ENCODE measurements at regions not wholly inside any gene's neighbourhood (a gene's known extent, or its start where the extent isn't known, plus 50 kb on each side); places are given as distances from the start of the nearest gene placed in this dataset.

DNA sequence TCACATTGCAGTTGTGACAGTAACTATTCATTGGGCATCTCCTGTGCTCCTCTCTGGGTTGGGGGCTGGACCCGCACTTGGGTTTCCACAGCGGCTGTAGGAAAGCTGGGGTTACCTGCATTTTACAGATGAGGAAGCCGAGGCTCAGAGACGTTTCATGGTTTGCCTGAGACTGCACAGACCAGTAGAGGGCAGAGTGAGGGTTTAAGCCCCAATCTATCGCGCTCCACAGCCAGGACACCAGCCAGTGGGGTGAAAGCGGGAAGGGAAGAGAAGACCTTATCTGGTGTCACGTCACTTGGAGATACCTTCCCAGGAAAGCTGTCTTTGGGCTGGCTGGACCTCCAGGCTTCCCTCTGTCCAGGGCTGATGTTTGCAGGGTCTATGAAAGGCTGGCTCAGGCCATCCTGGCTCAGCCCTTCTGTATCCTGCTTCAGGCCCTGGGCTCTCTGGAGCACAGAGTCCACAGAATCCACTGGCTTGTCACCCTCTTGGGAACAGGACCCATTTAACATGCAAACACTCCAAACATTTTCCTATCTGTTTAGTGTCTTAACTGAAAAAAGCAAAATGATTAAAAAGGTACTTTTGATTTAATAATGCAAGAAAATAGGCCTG lies 167.7 kb downstream of the EMX2 start:
- in situ Hi-C loops (cut with HindIII; ENCODE audit: low sequenced_read_pairs), result no loop called here

- in situ Hi-C loops (cut with HindIII; ENCODE audit: low sequenced_read_pairs), result no loop called here
Measured at GRCh38 chr10:117716889-117717288, 174.3 kb downstream of the EMX2 start.

GRCh38 chr10:117718986-117719920 lies 176.7 kb downstream of the EMX2 start:
- in situ Hi-C loops (cut with HindIII; ENCODE audit: low sequenced_read_pairs), result no loop called here

GRCh38 chr10:117720931-117721835 lies 178.6 kb downstream of the EMX2 start:
- in situ Hi-C loops (cut with HindIII; ENCODE audit: low sequenced_read_pairs), result no loop called here

GRCh38 chr10:117721873-117722272 lies 179.3 kb downstream of the EMX2 start:
- in situ Hi-C loops (cut with HindIII; ENCODE audit: low sequenced_read_pairs), result no loop called here

GRCh38 chr10:117723343-117723742 lies 180.8 kb downstream of the EMX2 start:
- in situ Hi-C loops (cut with HindIII; ENCODE audit: low sequenced_read_pairs), result no loop called here

- in situ Hi-C loops (cut with HindIII; ENCODE audit: low sequenced_read_pairs), result no loop called here
Measured at GRCh38 chr10:117725993-117726392, 183.4 kb downstream of the EMX2 start.

GRCh38 chr10:117726596-117727295 lies 184.2 kb downstream of the EMX2 start:
- in situ Hi-C loops (cut with HindIII; ENCODE audit: low sequenced_read_pairs), result no loop called here

- in situ Hi-C loops (cut with HindIII; ENCODE audit: low sequenced_read_pairs), result no loop called here
Measured at GRCh38 chr10:117727421-117727820, 184.9 kb downstream of the EMX2 start.

GRCh38 chr10:117728087-117728486 lies 185.5 kb downstream of the EMX2 start:
- in situ Hi-C loops (cut with HindIII; ENCODE audit: low sequenced_read_pairs), result no loop called here

DNA sequence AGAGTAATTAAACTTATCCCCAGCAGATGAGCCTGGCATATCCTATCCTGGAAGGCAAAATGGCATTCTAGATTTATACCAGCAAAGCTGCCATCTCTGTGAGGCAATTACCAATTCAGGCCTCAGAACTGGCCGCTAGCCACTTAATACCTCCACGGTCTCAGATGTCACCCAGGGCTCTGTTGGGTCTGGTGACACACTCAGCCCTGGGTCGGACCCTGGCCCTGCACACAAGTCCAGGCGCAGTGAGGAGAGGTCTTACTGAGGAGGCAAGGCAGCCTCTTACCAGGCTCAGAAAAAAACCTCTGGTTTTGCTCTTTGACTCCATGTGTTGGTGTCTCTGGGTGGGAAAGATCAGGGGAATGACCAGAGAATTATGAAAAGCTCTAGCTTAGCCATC lies 186.6 kb downstream of the EMX2 start:
- in situ Hi-C loops (cut with HindIII; ENCODE audit: low sequenced_read_pairs), result no loop called here

GRCh38 chr10:117731121-117731791 lies 188.7 kb downstream of the EMX2 start:
- in situ Hi-C loops (cut with HindIII; ENCODE audit: low sequenced_read_pairs), result no loop called here

GRCh38 chr10:117734731-117735405 lies 192.3 kb downstream of the EMX2 start:
- in situ Hi-C loops (cut with HindIII; ENCODE audit: low sequenced_read_pairs), result no loop called here

- in situ Hi-C loops (cut with HindIII; ENCODE audit: low sequenced_read_pairs), result no loop called here
Measured at GRCh38 chr10:117736655-117737054, 194.1 kb downstream of the EMX2 start.

DNA sequence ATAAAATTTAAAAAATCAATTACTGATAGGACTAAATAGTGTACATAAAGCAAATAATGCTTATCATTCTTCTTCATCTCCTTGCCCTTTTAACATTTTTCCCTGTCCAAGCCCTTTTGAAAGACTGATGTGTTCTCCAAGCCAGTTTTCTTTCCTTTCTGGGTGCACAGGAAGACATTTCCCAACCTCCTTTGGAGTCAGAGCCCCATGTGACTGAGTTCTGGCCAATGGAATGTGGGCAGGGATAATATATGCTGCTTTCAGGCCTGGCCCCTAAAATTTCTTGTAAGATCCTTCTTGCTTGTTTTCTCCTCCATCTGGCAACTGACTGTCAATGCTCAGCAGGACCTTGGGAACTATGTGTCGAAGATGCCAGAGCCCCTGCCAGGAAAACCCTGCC lies 197.5 kb downstream of the EMX2 start:
- in situ Hi-C loops (cut with HindIII; ENCODE audit: low sequenced_read_pairs), result no loop called here

GRCh38 chr10:117740691-117741222 lies 198.2 kb downstream of the EMX2 start:
- in situ Hi-C loops (cut with HindIII; ENCODE audit: low sequenced_read_pairs), result no loop called here

DNA sequence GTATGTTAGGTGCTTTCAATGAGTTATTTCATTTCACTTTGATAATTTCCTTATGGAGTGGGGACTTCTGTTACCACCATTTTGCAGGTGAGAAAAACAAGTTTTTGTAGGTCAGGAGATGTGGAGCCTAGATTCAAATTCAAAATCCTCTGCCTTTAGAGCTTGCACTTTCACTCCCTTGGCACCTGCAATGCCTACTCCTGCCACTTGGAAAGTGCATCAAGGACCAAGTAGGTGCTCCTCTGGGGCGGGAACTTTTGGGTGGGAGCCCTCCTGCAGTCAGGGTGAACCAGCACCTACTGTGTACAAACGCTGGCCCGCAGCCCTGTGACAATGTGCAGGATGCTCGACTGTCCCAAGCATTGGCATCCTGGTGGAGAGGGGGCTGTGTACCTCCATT lies 199.0 kb downstream of the EMX2 start:
- in situ Hi-C loops (cut with HindIII; ENCODE audit: low sequenced_read_pairs), result no loop called here

DNA sequence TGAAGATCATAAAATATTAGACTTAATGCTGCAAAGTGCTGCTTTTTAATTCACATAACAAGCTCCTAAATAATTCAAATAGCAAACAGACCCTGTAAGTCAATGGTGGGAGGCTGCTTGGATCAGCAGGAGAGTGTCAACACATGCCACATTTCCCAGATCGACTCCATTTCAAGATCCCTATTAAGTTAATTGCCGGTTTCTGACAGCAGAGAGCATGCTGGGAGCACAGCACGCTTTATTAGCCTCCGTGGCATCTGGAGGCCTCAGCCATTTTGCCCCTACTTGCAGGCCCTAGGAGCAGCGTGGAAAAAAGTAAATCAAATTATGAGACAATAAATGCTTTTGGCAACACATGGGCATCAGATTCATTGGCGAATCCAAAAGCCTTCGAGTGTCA lies 201.0 kb downstream of the EMX2 start:
- in situ Hi-C loops (cut with HindIII; ENCODE audit: low sequenced_read_pairs), result no loop called here

DNA sequence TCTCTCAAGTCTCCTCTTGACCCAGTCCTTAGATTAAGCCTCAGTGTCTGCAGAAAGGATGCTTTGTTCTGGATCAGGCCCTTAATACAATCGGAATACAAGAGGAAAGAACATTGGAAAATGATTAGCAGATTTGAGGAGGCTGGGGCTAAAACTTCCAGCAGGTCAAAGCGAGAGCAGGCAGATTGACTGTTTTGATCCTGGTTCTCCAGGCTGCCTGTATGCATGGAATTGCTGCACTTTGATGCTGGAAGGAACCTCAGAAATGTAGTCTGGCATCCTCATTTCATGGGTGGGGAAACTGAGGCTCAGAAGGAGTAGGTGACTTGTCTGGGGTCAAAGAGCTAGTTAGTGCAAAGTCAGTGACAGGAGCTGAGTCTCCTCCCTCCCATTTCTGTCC lies 202.8 kb downstream of the EMX2 start:
- in situ Hi-C loops (cut with HindIII; ENCODE audit: low sequenced_read_pairs), result no loop called here

Measured in DLD1 (cell line).